Transverse colon (tissue), 4 donors: ENCODE measurements at regions not wholly inside any gene's neighbourhood (a gene's known extent, or its start where the extent isn't known, plus 50 kb on each side); places are given as distances from the start of the nearest gene placed in this dataset.

Experiments used
- EP300 ChIP-seq: sonication (generic); formaldehyde crosslinking; IDR thresholded peaks from one replicate; pipeline ENCODE4 v1.6.1; 2017; ENCODE audit warnings: antibody characterized with exemption, low read depth
- POLR2A ChIP-seq: fragments of 450-650 bp; IDR thresholded peaks from one replicate; pipeline ENCODE4 v1.6.1; 2016; ENCODE audit warnings: antibody characterized with exemption, mild to moderate bottlenecking, moderate library complexity
- POLR2AphosphoS5 ChIP-seq, 3 donors: sonication (generic); formaldehyde crosslinking; IDR thresholded peaks; one replicate each; pipeline ENCODE4 v1.6.1; 2016; ENCODE audit warnings: antibody characterized with exemption in 3 of 3
- TF ChIP-seq, protein P1 (sequence below), 5 experiments: fragments of 200-600 bp in 3 of 5; fragments of 450-650 bp in 2 of 5; sonication (generic) in 3 of 5; IDR thresholded peaks; 1 replicate in 2 of 5; 2 replicates in 3 of 5; pipeline ENCODE4 v1.5.1; 2016 to 2017; ENCODE audit warnings: antibody characterized with exemption in 5 of 5, inconsistent platforms in 3 of 5, mild to moderate bottlenecking in 2 of 5, moderate library complexity in 1 of 5

DNA sequence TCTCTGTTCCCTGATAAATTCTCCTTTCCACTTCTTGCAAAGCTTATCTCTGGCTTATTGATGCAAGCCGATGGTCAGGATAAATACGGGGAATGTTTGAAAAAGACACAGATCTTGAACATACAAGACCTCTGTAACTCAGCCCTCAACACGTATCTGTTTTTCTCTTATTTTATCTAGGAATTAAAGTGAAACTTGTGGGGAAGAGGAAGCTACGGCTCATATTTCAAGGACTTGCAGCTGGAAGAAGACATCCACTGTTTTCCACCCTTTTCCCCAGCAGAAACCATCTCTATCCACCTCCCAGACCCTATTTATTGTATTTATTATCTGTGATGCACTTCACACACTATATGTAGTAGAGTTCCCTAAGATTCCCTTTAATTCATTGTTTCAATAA lies 98.4 kb upstream of the TANK start:
- TF ChIP-seq, protein P1, sequence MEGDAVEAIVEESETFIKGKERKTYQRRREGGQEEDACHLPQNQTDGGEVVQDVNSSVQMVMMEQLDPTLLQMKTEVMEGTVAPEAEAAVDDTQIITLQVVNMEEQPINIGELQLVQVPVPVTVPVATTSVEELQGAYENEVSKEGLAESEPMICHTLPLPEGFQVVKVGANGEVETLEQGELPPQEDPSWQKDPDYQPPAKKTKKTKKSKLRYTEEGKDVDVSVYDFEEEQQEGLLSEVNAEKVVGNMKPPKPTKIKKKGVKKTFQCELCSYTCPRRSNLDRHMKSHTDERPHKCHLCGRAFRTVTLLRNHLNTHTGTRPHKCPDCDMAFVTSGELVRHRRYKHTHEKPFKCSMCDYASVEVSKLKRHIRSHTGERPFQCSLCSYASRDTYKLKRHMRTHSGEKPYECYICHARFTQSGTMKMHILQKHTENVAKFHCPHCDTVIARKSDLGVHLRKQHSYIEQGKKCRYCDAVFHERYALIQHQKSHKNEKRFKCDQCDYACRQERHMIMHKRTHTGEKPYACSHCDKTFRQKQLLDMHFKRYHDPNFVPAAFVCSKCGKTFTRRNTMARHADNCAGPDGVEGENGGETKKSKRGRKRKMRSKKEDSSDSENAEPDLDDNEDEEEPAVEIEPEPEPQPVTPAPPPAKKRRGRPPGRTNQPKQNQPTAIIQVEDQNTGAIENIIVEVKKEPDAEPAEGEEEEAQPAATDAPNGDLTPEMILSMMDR (IDR thresholded peaks at IDR 0.05), result no peak
- TF ChIP-seq POLR2A (no peak), POLR2AphosphoS5 (IDR thresholded peaks at IDR 0.05) (no peak), EP300 (no peak)
